Adrenal gland (tissue), 5 donors: ENCODE measurements at regions not wholly inside any gene's neighbourhood (a gene's known extent, or its start where the extent isn't known, plus 50 kb on each side); places are given as distances from the start of the nearest gene placed in this dataset.

Experiments
- POLR2A ChIP-seq, 2 donors: fragments of 450-650 bp; IDR thresholded peaks; one replicate each; pipeline ENCODE4 v1.6.1; 2017; ENCODE audit warnings: antibody characterized with exemption in 2 of 2, mild to moderate bottlenecking in 2 of 2, moderate library complexity in 1 of 2
- TF ChIP-seq, protein P1 (sequence below), 6 experiments: fragments of 450-650 bp in 4 of 6; fragments of 200-600 bp in 2 of 6; sonication (generic) in 1 of 6; IDR thresholded peaks; 1 replicate in 5 of 6; 2 replicates in 1 of 6; pipeline versions ENCODE4 v1.5.1 to v1.8.0; 2016 to 2021; ENCODE audit warnings: antibody characterized with exemption in 6 of 6, mild to moderate bottlenecking in 2 of 6, moderate library complexity in 1 of 6
- donor health status: DM: no; HTN: no; CAD: no.

DNA sequence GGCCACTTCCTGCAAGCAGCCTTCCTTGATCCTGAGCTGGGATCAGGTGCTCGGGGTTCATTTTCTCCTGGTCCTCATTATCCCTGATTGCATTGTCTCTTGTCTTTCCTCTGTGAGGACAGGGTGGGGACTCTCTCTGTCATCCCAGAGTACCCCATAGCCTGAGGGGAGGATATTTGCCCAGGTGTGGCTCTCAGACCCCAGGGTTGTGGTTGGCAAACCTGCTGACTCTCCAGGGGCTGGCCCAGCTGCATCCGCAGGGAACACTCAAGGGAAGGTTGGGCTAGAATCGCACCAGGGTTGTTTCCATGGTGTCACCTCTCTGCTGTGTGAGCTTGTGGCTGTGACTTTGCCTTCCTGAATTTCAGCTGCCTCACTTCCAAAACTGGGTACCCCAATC, 276.8 kb upstream of the C1orf174 start:
- TF ChIP-seq, protein P1, sequence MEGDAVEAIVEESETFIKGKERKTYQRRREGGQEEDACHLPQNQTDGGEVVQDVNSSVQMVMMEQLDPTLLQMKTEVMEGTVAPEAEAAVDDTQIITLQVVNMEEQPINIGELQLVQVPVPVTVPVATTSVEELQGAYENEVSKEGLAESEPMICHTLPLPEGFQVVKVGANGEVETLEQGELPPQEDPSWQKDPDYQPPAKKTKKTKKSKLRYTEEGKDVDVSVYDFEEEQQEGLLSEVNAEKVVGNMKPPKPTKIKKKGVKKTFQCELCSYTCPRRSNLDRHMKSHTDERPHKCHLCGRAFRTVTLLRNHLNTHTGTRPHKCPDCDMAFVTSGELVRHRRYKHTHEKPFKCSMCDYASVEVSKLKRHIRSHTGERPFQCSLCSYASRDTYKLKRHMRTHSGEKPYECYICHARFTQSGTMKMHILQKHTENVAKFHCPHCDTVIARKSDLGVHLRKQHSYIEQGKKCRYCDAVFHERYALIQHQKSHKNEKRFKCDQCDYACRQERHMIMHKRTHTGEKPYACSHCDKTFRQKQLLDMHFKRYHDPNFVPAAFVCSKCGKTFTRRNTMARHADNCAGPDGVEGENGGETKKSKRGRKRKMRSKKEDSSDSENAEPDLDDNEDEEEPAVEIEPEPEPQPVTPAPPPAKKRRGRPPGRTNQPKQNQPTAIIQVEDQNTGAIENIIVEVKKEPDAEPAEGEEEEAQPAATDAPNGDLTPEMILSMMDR (IDR thresholded peaks at IDR 0.05), result no peak
- TF ChIP-seq POLR2A (IDR thresholded peaks at IDR 0.05), result no peak
